Caco-2 (cell line): ENCODE measurements at regions not wholly inside any gene's neighbourhood (a gene's known extent, or its start where the extent isn't known, plus 50 kb on each side); places are given as distances from the start of the nearest gene placed in this dataset.

Experiments used
- BruUV-seq: library from RNA; stranded (reverse); fragments of 400-500 nt; replicated peaks from 2 replicates; lab custom pipeline; 2021; lab: Mats Ljungman, UMichigan
- CTCF ChIA-PET: fragments of 300-600 bp; sonication (Branson Sonifier 250); formaldehyde crosslinking; loops from one replicate; lab custom pipeline; 2022; ENCODE audit warnings: antibody characterized with exemption; lab: Charles Lee
- POLR2A ChIA-PET: fragments of 300-600 bp; sonication (Branson Sonifier 250); formaldehyde crosslinking; loops from one replicate; lab custom pipeline; 2022; ENCODE audit warnings: antibody characterized with exemption; lab: Charles Lee
- DNase-seq, 2 experiments: peaks; one replicate each; pipeline versions ENCODE4 v3.0.0 to v3.0.0-alpha.2; 2020 to 2022
- H3K27me3 ChIP-seq: replicated peaks from 2 replicates; pipeline ENCODE4 v1.6.0; 2011; ENCODE audit warnings: low read length; ENCODE audit not compliant: control insufficient read depth, insufficient read depth
- H3K36me3 ChIP-seq: 2 replicates; pipeline ENCODE4 v1.5.1; 2011; ENCODE audit warnings: low read length; ENCODE audit not compliant: control insufficient read depth, insufficient read depth
- H3K4me1 ChIP-seq: fragments of 250-450 bp; sonication (Bioruptor Pico); 2 replicates; pipeline ENCODE4 v1.5.1; 2020; ENCODE audit warnings: mild to moderate bottlenecking
- H3K4me3 ChIP-seq: 2 replicates; pipeline ENCODE4 v1.5.1; 2011; ENCODE audit warnings: low read depth, mild to moderate bottlenecking, control low read depth, low read length
- H3K9me3 ChIP-seq: fragments of 250-450 bp; sonication (Bioruptor Pico); 2 replicates; pipeline ENCODE4 v1.5.1; 2020; ENCODE audit warnings: mild to moderate bottlenecking, moderate library complexity
- H3K27ac Mint-ChIP-seq: one replicate; pipeline ENCODE4 v1.8.0; 2022; ENCODE audit warnings: mixed read lengths; ENCODE audit not compliant: unreplicated experiment
- H3K27me3 Mint-ChIP-seq: one replicate; pipeline ENCODE4 v1.8.0; 2022; ENCODE audit warnings: mixed read lengths; ENCODE audit not compliant: insufficient read depth, unreplicated experiment
- H3K36me3 Mint-ChIP-seq: one replicate; pipeline ENCODE4 v1.8.0; 2022; ENCODE audit warnings: mild to moderate bottlenecking, mixed read lengths; ENCODE audit not compliant: insufficient read depth, unreplicated experiment
- H3K4me1 Mint-ChIP-seq: one replicate; pipeline ENCODE4 v1.8.0; 2022; ENCODE audit warnings: low read depth, mixed read lengths; ENCODE audit not compliant: unreplicated experiment
- H3K4me3 Mint-ChIP-seq: one replicate; pipeline ENCODE4 v1.8.0; 2022; ENCODE audit warnings: mild to moderate bottlenecking, moderate library complexity, mixed read lengths; ENCODE audit not compliant: unreplicated experiment
- H3K9me3 Mint-ChIP-seq: one replicate; pipeline ENCODE4 v1.8.0; 2022; ENCODE audit warnings: mixed read lengths; ENCODE audit not compliant: unreplicated experiment
- CTCF ChIP-seq, 2 experiments: fragments of 200-600 bp in 1 of 2; IDR thresholded peaks; 1 replicate in 1 of 2; 2 replicates in 1 of 2; pipeline versions ENCODE4 v1.5.1 to v1.8.0; 2011 to 2022; ENCODE audit warnings: antibody characterized with exemption in 1 of 2, control low read depth in 1 of 2, inconsistent platforms in 1 of 2, low read depth in 1 of 2, low read length in 1 of 2, mild to moderate bottlenecking in 1 of 2, moderate library complexity in 1 of 2; ENCODE audit not compliant: insufficient read depth in 1 of 2, severe bottlenecking in 1 of 2, unreplicated experiment in 1 of 2
- intact Hi-C: fragments of 100-400 bp; cut with micrococcal nuclease; formaldehyde crosslinking; loops from one replicate; pipeline ENCODE4 v1.10.0; 2022; ENCODE audit not compliant: unreplicated experiment

GRCh38 chr5:9889511-9889910 is 259.4 kb upstream of the TAS2R1 start:
- H3K27me3 Mint-ChIP-seq = peaks cover 3% of the 10 kb centered on the region
- POLR2A ChIA-PET = no interaction called here

GRCh38 chr5:9888501-9888901 is 258.4 kb upstream of the TAS2R1 start:
- Mint-ChIP-seq H3K36me3 (no peaks in the 10 kb centered on the region), H3K27me3 (peaks cover 3% of the 10 kb centered on the region), H3K27ac (no peak overlapping the region), H3K9me3 (no peaks in the 10 kb centered on the region), H3K4me3 (no peak overlapping the region), H3K4me1 (no peaks in the 10 kb centered on the region)
- CTCF ChIA-PET = no interaction called here
- TF ChIP-seq CTCF (IDR thresholded peaks at IDR 0.05; ENCODE audit: insufficient read depth in 1 of 2, low read depth in 1 of 2, low read length in 1 of 2, severe bottlenecking in 1 of 2, unreplicated experiment in 1 of 2) = no peak
- Histone ChIP-seq H3K36me3 (no peaks in the 10 kb centered on the region), H3K9me3 (no peaks in the 10 kb centered on the region), H3K27me3 (no peaks in the 10 kb centered on the region), H3K4me3 (no peak overlapping the region), H3K4me1 (no peaks in the 10 kb centered on the region)
- no peak for DNase-seq
- intact Hi-C loops = no loop called here
- no TSS peak for BruUV-seq
- POLR2A ChIA-PET = no interaction called here

More at GRCh38 chr5:9889511-9889910, 259.4 kb upstream of the TAS2R1 start:
- intact Hi-C loops = no loop called here
- Mint-ChIP-seq H3K27ac (no peak overlapping the region), H3K4me3 (no peak overlapping the region), H3K4me1 (no peaks in the 10 kb centered on the region), H3K9me3 (no peaks in the 10 kb centered on the region), H3K36me3 (no peaks in the 10 kb centered on the region)
- Histone ChIP-seq H3K9me3 (no peaks in the 10 kb centered on the region), H3K4me3 (no peak overlapping the region), H3K36me3 (no peaks in the 10 kb centered on the region), H3K4me1 (no peaks in the 10 kb centered on the region), H3K27me3 (no peaks in the 10 kb centered on the region)
- no peak for DNase-seq
- no TSS peak for BruUV-seq
- no peak for TF ChIP-seq CTCF (IDR thresholded peaks at IDR 0.05; ENCODE audit: insufficient read depth in 1 of 2, low read depth in 1 of 2, low read length in 1 of 2, severe bottlenecking in 1 of 2, unreplicated experiment in 1 of 2)
- CTCF ChIA-PET = no interaction called here

- Histone ChIP-seq H3K27me3 (no peaks in the 10 kb centered on the region), H3K4me3 (no peak overlapping the region), H3K4me1 (no peaks in the 10 kb centered on the region), H3K9me3 (peaks cover 11% of the 10 kb centered on the region; the same call in 1 of the 2 replicates), H3K36me3 (no peaks in the 10 kb centered on the region)
- Mint-ChIP-seq H3K36me3 (no peaks in the 10 kb centered on the region), H3K9me3 (peaks cover 12% of the 10 kb centered on the region), H3K4me1 (no peaks in the 10 kb centered on the region), H3K27ac (no peak overlapping the region), H3K27me3 (peaks cover 3% of the 10 kb centered on the region), H3K4me3 (no peak overlapping the region)
- ChIA-PET POLR2A (no interaction called here), CTCF (no interaction called here)
- no TSS peak for BruUV-seq
- intact Hi-C loops = no loop called here
- DNase-seq = no peak
- no peak for TF ChIP-seq CTCF (IDR thresholded peaks at IDR 0.05; ENCODE audit: insufficient read depth in 1 of 2, low read depth in 1 of 2, low read length in 1 of 2, severe bottlenecking in 1 of 2, unreplicated experiment in 1 of 2)
These were observed 255.0 kb upstream of the TAS2R1 start for GRCh38 chr5:9885164-9885563.
